GM13977 (cell line): ENCODE measurements at regions not wholly inside any gene's neighbourhood (a gene's known extent, or its start where the extent isn't known, plus 50 kb on each side); places are given as distances from the start of the nearest gene placed in this dataset.

Experiments used
- DNase-seq: peaks from one replicate; pipeline ENCODE4 v3.0.0; 2012; ENCODE audit warnings: low spot score
- in situ Hi-C: fragments of 300-500 bp; cut with MboI; formaldehyde crosslinking; loops from one replicate; pipeline ENCODE4 v1.12.0; 2022; ENCODE audit warnings: low sequenced_read_pairs, low pct_unique_long_range_greater_than_20kb, mixed read lengths, inconsistent platforms; ENCODE audit not compliant: unreplicated experiment
- TF ChIP-seq, protein P1 (sequence below): IDR thresholded peaks from 2 replicates; pipeline ENCODE4 v1.5.1; 2012; ENCODE audit warnings: mild to moderate bottlenecking, control low read depth; ENCODE audit not compliant: insufficient read depth; ENCODE audit errors: extremely low read depth, missing control alignments

DNA sequence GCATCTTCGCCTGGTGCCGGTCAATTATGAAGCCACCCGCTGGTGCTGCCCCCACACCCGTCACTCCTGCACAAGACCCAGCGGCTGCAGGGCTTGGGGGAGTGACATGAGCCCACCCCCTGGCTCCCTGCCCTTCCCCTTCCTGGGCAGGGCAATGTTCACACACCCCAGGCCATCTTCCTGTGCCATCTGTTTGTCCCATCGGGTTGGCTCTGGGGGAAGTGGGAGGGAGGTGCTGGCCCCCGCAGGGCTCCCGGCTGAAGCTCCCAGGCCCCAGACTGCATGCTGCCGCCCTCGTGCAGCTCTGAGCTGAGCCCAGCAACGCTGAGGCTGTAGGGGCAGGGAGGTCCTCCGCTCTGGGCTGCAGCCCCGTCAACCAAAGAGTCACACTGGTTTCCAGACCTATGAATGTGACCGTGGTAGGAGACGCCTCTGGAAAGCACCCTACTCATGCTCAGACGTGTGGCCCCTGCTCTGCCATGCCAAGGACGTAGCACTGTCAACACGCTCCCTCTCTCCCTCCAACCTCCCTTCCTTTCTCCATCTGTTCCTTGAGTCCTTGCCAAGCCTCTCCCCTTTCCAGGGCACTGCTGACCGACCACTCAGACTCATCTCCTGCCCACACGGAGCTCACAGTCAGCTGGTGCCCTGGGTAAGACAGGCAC lies 140.4 kb downstream of the ENGASE start:
- in situ Hi-C loops: no loop called here
- TF ChIP-seq, protein P1, sequence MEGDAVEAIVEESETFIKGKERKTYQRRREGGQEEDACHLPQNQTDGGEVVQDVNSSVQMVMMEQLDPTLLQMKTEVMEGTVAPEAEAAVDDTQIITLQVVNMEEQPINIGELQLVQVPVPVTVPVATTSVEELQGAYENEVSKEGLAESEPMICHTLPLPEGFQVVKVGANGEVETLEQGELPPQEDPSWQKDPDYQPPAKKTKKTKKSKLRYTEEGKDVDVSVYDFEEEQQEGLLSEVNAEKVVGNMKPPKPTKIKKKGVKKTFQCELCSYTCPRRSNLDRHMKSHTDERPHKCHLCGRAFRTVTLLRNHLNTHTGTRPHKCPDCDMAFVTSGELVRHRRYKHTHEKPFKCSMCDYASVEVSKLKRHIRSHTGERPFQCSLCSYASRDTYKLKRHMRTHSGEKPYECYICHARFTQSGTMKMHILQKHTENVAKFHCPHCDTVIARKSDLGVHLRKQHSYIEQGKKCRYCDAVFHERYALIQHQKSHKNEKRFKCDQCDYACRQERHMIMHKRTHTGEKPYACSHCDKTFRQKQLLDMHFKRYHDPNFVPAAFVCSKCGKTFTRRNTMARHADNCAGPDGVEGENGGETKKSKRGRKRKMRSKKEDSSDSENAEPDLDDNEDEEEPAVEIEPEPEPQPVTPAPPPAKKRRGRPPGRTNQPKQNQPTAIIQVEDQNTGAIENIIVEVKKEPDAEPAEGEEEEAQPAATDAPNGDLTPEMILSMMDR: no peak
- DNase-seq: no peak

DNA sequence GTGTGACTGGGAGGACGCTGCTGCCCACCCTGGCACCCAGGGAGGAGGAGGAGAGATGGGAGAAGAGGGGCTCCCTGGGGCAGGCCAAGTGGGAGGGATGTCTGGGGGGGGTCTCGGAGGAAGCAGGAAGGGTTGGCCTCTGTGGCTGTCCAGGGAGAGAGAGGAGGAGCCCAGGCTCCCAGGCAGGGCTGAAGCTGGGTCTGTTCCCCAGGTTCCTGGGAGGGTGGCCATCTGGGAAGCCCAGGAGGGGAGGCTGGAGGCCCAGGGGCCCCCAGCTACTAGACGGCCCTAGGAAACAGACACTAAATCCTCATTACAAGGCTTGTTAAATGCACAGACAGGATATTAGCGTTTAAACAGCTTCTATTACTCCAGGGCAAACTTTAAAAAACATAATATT lies 139.8 kb downstream of the ENGASE start:
- in situ Hi-C loops: no loop called here
- TF ChIP-seq, protein P1: no peak
- DNase-seq: no peak

DNA sequence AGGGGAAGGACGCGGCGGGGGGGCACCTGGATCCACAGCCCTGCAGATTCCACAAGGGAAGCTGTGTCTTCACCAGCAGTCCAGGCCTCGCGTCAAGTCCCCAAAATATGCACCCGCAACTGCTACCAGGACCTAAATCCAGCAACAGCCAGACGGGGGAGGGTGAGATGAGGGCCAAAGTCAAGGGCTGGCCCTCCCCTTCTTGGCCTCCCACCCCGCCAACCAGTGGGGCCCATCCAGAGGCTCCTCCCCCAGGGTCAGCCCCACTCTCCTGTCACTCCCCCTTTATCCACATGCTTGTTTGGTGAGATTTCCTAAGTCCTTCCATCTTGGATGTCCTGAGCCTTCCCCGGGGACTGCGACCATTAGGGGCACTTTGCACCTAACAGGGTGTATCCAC lies 138.7 kb downstream of the ENGASE start:
- TF ChIP-seq, protein P1: no peak
- in situ Hi-C loops: no loop called here
- DNase-seq: no peak

DNA sequence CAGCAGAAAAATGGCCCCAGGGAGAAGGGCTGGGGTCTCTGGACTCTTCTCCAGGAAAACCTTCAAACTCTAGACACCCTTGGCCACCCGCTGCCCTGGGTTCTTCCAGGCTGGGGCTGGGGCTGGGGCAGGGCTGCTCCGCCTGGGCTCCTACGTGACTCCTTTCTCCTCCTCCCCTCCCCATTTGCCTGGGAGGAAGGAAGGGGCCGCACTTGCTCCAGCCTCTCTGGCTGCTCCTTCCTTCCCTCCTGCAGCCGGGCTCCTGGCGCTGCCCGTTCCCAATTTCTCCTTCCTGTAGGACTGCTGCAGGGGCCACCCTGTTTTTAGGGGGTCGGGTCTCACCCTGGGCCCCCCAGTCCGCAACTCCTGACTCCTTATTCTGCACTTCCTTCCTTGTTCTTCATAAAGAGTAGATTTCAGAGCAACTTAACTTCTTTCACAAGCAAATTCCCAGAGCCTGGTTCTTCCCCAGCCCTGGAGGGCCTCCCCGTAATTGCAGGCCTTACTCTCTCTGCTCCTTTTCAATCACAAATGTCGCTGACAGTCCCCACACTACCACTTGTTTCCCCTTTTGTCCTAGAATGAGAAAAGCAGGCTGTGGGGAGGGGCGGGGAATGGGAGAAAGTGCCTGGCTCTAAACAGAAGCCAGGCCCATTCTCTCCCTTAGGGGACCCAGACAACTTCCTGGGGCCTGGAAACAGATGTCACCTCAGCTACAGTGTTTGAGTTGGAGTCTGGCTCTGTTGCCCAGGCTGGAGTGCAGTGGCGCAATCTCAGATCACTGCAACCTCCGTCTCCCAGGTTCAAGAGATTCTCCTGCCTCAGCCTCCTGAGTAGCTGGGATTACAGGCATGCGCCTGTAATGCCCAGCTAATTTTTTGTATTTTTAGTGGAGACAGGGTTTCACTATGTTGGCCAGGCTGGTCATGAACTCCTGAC lies 137.8 kb downstream of the ENGASE start:
- no peak for DNase-seq
- in situ Hi-C loops: no loop called here
- TF ChIP-seq, protein P1: no peak

DNA sequence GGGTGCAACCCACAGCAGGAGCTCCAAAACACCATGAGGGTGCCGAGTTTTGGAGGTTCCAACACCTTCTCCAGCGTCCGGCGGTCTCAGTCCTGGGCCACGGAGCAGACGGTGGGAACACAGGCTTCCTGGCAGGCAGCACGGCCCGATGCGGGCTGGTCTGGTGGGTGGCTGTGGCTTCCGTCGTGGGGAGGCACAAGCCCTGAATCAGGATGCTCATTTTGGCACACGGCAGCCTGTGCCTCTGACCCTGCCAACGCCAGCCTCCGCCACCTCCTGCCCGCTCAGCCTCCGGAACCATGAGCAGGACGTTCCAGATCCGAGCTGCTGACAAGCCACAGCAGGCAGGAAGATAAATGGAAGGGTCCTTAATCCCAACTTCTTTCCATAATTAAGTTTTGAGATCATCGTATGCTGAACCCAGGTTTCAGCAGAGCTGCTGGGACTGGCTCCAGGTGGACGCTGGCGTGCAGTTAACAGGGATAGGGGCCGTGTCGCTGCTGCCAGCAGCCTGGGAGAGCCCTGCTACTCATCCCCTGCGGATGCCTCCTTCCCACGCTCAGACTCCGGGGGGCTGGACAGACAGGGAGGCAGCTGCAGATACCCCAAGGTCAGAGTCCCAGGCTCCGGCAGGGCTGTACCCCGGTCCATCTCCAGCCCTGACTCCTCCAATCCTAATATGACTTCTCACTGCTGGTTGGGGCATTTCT lies 136.6 kb downstream of the ENGASE start:
- DNase-seq: no peak
- in situ Hi-C loops: no loop called here
- TF ChIP-seq, protein P1: no peak

DNA sequence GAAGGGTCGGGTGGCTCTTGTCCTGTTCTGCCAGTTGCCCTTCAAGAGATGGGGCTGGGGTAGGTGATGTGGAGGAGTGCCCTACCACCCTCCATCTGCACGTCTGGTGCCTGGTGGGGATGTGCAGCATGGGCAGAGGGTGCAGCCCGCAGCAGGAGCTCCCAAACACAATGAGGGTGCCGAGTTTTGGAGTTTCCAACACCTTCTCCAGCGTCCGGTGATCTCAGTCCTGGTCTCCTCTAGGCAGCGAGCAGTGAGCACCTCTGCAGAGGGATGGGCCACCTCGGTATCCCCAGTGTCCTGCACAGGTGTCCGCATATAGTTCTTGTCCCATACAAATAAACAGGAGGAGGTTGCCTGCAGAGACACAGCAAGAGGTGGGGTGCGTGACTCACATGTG lies 136.0 kb downstream of the ENGASE start:
- in situ Hi-C loops: no loop called here
- no peak for DNase-seq
- TF ChIP-seq, protein P1: no peak
